Dermis blood vessel endothelial cell (primary cell): ENCODE measurements at regions not wholly inside any gene's neighbourhood (a gene's known extent, or its start where the extent isn't known, plus 50 kb on each side); places are given as distances from the start of the nearest gene placed in this dataset.
"Not testable (repeated sequence)": the region's sequence is repeated elsewhere in the genome, so short reads cannot be mapped to it uniquely, and the experiment has no call there.

Experiments used
- DNase-seq: peaks from one replicate; pipeline ENCODE4 v3.0.0; 2010

GRCh38 chr5:67805666-67806348 is 409.7 kb upstream of the PIK3R1 start:
- DNase-seq = no peak

GRCh38 chr5:67802766-67803165 is 412.8 kb upstream of the PIK3R1 start:
- no peak for DNase-seq

DNA sequence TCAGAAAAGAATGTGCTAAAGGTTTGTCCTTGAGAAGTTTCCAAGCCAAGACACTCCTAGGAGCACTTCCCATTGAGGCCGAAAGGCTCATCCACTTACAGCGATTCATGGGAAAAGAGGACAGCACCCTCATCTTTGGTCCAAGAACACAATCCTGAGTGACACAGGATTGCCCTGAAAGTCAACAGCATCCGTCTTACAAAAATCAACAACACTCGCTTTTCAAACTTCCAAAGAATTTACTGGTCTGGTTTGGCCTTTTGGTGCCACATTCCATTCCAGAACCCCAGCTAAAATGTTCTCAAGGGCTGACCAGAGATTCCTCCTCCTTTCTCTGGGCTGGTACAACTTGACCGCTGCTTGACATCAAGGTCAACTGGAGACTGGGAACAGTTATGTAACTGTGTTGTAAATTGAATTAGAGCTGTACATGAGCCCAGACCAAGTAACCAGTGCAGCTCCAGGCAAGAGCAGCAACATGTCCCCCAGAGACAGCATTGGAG is 415.8 kb upstream of the PIK3R1 start:
- DNase-seq = no peak

GRCh38 chr5:67798470-67798869 is 417.1 kb upstream of the PIK3R1 start:
- not testable (repeated sequence) for DNase-seq

- DNase-seq = no peak
Measured at GRCh38 chr5:67795781-67796477, 419.6 kb upstream of the PIK3R1 start.

- no peak for DNase-seq
Measured at GRCh38 chr5:67793966-67794365, 421.6 kb upstream of the PIK3R1 start.

GRCh38 chr5:67793418-67793817 is 422.1 kb upstream of the PIK3R1 start:
- no peak for DNase-seq

- DNase-seq = no peak
Measured at GRCh38 chr5:67792891-67793290, 422.7 kb upstream of the PIK3R1 start.

DNA sequence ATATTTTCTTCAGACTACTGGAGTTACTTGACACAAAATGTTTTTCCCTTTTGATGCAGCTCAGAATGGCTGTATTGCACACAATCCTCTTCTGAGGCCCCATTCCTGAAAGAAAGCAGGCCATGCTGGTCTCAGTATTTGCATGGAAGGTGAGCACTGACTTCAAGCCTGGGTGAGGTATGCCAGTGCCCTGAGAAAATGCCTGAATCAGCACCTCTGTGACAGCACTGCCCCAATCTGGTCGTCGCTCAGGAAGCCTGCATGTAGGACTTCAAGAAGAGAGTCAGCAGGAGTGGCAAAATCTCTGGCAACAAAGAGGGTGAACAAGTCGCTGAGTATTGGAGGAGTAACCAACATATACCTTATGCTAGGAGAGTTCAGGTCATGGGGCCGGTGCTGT is 425.2 kb upstream of the PIK3R1 start:
- no peak for DNase-seq

DNA sequence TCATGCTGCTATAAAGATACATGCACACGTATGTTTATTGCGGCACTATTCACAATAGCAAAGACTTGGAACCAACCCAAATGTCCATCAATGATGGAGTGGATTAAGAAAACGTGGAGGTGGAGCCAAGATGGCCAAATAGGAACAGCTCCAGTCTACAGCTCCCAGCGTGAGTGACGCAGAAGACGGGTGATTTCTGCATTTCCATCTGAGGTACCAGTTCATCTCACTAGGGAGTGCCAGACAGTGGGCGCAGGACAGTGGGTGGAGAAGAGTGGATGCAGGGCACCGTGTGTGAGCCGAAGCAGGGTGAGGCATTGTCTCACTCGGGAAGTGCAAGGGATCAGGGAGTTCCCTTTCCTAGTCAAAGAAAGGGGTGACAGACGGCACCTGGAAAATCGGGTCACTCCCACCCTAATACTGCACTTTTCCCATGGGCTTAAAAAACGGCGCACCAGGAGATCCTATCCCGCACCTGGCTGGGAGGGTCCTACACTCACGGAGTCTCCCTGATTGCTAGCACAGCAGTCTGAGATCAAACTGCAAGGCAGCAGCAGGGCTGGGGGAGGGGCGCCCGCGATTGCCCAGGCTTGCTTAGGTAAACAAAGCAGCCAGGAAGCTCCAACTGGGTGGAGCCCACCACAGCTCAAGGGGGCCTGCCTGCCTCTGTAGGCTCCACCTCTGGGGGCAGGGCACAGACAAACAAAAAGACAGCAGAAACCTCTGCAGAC is 435.5 kb upstream of the PIK3R1 start:
- DNase-seq = not testable (repeated sequence)

- no peak for DNase-seq
Measured at GRCh38 chr5:67774786-67775185, 440.8 kb upstream of the PIK3R1 start.

GRCh38 chr5:67774267-67774552 is 441.3 kb upstream of the PIK3R1 start:
- DNase-seq = no peak

DNA sequence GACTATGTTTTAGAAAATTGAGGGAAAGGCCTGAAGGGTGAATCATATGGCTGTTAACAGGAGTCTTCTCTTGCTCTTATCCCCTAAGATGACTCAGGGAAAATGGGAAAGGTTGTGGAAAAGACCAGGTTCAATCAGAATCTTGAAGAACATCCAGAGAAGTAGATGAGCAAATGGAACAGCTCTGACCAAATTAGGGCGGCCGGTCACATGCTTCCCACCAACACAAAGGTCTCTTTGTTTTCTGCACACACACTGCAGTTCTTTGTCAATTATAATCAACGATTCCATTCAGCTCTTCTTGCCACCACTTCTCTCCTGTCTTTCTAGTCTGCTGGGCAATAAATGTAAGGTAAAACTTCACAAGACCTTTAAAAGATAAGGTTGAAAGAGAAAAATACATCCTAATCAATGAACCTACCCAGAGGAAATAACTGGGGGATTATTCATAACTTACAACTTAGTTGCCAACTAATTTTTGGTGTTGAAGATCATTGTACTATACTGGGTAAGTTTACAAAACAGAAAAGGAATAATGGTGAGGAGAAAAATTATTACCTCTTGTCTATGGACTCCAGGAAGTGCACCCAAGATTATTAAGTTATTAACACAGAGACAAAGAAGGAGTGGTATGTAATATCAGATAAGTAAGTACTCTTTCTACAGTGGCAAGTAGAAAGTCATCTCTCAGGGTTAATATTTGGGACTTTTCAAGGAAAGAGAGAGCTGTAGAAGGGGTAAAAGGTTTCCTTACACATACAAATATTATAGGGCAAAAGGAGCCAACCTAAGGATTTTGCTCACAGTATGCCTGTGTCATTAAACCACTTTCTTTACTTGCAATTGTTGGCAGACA is 441.9 kb upstream of the PIK3R1 start:
- DNase-seq = peak; percentile 4

DNA sequence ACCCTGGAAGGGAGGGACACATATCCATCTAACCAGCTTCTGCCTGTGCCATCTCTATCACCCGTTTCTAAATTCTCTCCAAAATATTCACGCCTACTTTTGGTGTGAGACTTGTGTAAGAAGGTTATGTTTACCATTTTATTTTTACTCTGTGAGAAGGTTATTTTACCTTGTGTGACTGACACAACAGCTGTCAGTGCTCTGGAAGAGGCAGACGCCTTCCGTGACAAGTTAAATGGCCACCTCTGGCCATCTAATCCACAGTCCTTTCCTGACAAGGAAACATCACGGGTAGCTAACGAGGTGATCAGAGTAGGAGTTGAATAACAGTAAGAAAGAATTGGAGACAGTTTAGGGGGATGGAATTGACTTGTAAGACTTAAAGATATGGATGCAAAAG is 443.8 kb upstream of the PIK3R1 start:
- no peak for DNase-seq

DNA sequence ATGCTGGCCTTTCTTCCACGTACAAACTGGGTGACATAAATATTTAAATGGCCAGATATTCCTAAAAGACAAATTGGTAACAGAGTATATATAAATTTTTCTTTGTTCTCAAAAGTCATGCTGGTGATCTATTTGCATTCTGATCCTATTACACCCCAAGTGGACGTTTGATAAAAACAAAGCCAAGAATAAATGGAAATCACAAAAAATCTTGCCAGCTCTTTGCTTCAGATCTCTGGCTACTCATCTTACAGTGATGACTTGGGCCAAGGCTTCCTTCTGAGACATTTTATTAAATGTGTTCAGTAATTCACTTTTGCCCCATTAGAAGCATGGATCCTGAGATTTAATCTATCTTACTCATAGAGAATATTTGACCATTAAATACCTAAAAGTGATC is 444.3 kb upstream of the PIK3R1 start:
- no peak for DNase-seq

DNA sequence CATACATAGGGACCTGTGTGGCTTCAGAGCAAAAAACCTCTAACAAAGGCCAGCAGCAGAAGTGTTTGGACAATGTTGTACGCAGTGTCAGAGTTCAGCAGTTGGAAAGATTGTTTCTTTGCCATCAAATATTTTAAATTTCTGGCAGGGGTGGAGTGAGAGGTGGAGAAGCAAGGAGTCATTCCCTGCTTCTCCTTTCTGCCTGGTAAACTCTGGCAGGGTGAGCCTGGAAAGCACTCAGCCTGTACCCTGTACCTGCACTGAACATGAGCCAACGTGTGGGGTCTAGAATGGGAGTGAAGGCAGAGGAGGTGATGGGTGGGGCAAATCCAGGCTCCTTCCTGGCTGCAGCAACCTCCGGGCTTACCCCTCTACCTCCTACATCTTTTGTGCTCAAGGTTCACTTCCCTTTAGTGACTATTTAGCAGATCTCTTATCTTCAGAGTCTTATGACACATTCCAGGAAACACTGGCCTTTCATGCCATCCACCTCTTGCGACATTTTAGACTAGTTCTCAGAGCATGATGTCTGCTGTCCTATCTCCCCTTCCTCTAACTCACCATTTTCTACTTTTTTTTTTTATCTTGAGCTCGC is 445.0 kb upstream of the PIK3R1 start:
- no peak for DNase-seq

DNA sequence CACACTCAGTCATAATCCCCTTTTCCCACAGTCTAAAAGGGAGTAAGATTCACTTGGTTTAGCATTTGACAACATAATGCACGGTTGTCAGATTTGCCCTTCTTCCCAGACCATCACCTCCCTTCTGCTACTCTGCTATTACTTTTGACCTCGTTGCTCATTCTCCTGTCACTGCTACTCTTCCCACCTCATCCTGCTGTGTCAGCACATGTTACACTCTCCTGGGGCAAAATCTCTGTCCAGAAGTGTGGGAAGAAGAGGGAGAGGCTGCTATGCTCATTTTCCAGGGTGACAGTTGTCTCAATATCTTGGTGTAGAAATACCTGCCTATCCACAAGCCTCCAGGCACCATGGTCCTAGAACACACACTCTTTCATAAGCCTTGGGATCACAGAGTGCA is 449.9 kb upstream of the PIK3R1 start:
- no peak for DNase-seq

GRCh38 chr5:67757771-67758170 is 457.8 kb upstream of the PIK3R1 start:
- DNase-seq = not testable (repeated sequence)

GRCh38 chr5:67752357-67752708 is 463.2 kb upstream of the PIK3R1 start:
- DNase-seq = no peak

GRCh38 chr5:67748165-67748690 is 467.3 kb upstream of the PIK3R1 start:
- DNase-seq = no peak

DNA sequence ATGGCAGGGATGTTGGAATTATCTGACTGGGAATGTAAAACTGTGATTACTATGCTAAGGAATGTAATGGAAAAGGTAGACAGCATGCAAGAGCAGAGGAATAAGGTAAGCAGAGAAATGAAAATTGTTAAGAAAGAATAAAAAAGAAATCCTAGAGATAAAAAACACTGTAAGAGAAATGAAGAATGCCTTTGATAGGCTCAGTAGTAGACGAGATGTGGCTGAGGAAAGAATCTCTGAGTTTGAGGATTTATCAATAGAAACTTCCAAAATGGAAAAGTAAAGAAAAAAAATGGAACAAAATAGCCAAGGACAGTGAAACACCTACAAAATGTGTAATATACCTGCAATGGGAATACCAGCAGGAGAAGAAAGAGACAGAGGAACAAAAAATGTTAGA is 468.5 kb upstream of the PIK3R1 start:
- DNase-seq = no peak

- DNase-seq = not testable (repeated sequence)
Measured at GRCh38 chr5:67746608-67747007, 468.9 kb upstream of the PIK3R1 start.
